Activated CD4-positive, alpha-beta T cell treated with anti-CD3 and anti-CD28 coated beads, Interleukin-10, Interleukin-2, amounts not matched to agents 100 ng/mL and 50 ng/mL, durations not matched to agents 16 hours and 8 hours (primary cell): ENCODE measurements at regions not wholly inside any gene's neighbourhood (a gene's known extent, or its start where the extent isn't known, plus 50 kb on each side); places are given as distances from the start of the nearest gene placed in this dataset.
"Not testable (repeated sequence)": the region's sequence is repeated elsewhere in the genome, so short reads cannot be mapped to it uniquely, and the experiment has no call there.

Experiments
- DNase-seq: peaks from one replicate; pipeline ENCODE4 v3.0.0-alpha.2; 2020

DNA sequence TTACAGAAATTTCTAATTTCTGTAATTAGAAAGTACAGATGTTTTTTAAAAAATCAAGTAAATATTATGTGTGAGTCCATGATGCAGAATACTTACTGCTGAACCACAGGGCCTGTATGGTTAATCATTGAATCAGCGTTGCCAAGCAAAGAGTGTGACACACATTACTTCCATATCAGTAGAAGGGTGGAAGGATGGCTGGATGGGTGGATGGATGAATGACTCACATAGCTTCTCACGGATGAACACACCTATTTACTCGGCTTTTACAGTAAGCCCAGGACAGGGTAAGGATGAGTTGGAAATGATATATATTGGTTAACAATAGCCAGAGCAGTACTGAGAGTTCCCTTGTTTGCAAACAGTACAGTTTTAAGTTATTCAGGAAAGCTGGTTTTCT, 495.9 kb upstream of the RBFOX1 start:
- no peak for DNase-seq

- DNase-seq: no peak
Measured at GRCh38 chr16:6835941-6836340, 496.7 kb upstream of the RBFOX1 start.

DNA sequence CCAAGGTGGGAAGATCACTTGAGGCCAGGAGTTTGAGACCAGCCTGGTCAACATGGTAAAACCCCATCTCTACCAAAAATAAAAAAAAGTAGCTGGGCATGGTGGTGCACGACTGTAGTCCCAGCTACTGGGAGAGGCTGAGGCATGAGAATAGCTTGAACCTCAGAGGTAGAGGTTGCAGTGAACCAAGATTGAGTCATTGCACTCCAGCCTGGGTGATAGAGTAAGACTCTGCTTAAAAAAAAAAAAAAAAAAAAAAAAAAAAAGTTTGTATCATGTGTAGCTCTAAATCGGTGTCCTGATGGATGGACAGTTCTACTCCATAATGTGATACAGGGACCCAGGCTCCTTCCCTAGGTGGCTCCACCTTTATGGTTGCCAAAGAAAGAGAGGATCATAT, 497.1 kb upstream of the RBFOX1 start:
- no peak for DNase-seq

DNA sequence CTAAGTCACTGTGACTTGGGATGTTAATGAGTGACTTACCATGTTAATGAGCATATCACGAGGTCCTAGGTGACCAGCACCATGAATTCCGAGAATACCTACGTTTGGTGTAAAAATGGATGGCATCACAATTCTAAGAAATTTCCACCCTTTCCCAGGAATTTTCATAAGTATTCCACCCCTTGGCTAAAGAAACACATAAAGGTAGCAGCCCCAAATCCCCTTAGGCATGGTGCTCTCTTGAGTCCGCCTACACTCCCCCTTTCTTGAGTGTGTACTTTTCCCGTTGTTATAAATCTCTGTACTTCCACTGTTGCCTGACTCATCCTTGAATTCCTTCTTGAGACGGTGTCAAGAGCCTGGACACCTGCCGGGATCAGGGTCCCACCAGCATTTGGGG, 504.0 kb upstream of the RBFOX1 start:
- no peak for DNase-seq

DNA sequence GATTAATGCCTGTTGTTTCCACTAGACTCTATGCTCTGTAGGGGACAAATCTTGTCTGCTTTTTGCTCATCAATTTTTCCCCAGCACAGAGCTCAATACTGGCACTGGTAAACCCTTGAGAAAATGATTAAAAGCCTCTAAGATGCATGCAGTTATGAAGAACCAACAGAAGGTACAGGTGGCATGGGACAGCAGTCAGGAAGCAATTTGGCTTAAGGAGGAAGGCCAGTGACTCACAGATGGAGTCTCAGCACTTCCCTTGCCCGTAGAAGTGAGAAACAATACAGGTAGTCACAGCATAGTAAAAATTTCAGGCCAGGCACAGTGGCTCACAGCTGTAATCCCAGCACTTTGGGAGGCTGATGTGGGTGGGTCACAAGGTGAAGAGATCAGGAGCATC, 504.7 kb upstream of the RBFOX1 start:
- no peak for DNase-seq

GRCh38 chr16:6827267-6827666, 505.4 kb upstream of the RBFOX1 start:
- no peak for DNase-seq

DNA sequence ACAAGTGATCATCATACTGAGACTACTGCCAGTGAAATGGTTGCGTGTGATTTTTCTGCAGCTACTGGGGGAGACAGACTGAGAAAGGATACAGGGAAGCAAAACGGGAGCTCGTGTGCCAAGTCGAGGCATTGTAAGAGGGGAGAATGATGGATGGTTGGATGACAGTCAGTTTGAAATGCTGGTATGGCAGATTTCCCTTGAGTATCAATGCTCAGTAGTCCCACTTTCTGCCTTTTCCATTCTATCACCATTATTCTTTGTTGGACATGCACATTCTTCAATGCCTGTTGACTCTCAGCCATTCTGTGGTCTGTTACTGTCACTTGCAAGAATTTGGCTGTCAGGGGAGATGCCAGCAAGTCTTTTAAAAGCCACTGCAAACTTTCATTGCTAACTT, 510.6 kb upstream of the RBFOX1 start:
- DNase-seq: no peak

DNA sequence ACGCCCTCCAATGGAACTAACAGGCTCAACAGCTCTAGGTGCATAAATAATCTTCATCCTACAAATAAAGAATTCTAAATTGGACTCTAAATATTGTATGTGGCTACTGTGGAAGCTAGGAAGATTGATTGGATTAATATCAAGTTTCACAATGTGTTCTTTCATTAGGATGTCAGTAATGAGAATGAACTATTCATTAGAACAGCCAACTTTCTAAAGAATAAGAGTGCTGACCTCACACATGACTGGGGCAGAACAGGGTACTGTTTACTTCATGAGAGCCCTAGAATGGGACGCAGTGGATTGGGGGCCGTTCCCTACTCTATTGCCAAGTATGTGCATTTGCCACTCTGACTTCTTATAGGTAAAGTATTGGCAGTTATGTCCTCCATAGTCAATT, 528.2 kb upstream of the RBFOX1 start:
- DNase-seq: no peak

DNA sequence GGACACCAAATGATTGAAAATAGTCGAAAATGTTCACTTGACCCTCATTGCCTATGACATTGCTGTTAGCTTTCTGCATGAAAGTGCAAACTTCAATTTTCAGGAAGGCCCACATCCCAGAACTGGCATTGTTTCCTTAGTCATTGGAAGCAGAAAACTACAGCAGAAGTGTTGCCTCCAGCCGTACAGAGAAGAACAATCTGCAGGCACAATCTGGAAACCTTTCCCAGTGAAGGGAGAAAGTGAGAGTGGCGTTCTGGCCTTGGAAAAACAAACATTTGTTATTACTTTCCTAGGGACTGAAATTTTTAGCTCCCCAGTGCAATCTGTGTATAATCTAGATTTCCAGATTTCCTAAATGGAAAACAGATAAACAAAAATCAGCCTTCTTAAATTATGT, 529.5 kb upstream of the RBFOX1 start:
- DNase-seq: no peak

GRCh38 chr16:6797223-6797622, 535.4 kb upstream of the RBFOX1 start:
- DNase-seq: no peak

DNA sequence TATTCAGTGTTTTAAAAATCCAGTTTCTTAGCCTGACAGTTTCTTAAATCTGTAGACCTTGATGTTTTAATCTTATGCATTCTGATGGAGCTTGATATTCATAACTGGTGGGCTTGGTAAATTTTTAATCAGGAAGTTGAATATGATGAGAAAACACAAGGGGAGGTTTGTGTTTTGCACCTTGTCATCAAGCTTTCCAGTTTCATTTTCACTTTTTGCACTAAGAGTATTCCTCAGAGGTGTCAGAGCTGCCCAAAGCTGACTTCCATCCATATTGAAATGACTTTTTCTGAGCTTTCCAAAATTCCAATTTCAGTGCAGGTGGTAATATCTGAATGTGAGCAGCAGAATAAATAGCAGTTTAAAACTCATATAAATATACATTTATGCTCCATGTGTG, 555.0 kb upstream of the RBFOX1 start:
- no peak for DNase-seq

GRCh38 chr16:6775712-6776111, 556.9 kb upstream of the RBFOX1 start:
- no peak for DNase-seq

DNA sequence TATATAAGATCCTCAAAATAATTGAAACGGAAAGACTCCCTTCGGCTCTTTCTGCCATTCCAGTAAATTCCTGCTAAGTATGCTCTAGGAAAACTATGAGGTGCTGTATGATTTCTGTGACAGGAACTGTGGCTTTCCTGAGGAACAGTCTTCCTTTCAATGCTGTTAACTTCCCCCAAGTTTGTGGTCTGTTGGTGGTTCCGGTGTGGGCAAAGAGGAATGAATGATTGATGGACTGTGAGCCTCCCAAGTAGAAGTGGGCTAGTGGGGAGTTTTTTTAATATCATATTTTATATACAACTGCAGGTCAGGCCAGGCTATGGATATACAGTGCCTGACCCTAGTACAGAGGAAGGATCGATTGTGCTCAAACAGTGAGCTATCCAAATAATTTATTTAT, 560.7 kb upstream of the RBFOX1 start:
- no peak for DNase-seq

- DNase-seq: no peak
Measured at GRCh38 chr16:6753553-6753952, 579.1 kb upstream of the RBFOX1 start.

DNA sequence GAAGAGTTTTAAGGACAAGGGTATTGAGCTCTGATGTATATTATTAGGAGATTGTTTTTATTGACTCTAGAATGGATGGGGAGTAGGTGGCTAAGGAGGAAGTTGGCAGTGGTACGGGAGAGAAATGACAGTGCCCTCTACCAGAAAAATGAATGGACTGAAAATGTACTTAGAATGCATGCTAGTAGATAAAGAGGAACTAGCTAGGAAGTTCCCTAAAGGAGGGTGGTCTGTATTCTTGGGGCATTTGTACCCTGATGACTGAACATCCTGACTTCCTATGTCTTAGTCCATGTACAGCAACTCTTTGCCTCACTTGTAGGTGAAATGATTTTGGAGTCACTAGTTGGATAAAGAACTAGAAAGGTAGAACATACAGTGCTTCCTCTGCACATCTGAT, 581.5 kb upstream of the RBFOX1 start:
- no peak for DNase-seq

- no peak for DNase-seq
Measured at GRCh38 chr16:6749698-6750097, 582.9 kb upstream of the RBFOX1 start.

DNA sequence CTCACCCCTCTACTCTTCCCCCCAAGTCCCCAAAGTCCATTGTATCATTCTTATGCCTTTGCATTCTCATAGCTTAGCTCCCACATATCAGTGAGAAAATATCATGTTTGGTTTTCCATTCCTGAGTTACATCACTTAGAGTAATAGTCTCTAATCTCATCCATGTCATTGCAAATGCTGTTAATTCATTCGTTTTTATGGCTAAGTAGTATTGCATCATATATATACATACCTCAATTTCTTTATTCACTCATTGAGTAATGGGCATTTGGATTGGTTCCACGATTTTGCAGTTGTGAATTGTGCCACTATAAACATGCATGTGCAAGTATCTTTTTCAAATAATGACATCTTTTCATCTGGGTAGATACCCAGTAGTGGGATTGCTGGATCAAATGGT, 596.3 kb upstream of the RBFOX1 start:
- not testable (repeated sequence) for DNase-seq

DNA sequence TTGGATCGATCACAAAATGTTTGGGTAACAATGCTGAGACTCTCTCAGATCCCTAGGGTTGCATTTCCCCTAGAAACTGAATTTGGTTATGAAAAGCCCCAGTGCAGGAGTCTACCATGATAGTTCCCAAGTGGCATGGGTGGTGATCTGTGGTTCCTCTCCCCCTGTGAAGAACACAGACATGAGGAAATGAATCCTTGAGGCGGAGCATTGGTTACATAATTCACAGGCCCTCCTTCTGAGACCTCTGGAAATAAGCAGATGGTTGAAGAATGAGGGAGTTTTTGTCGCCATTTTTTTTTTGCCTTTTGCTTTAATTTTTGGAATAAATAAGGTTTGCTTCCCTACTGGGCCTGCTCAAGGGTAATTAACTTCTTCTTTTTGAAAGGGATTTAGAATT, 597.0 kb upstream of the RBFOX1 start:
- DNase-seq: no peak

DNA sequence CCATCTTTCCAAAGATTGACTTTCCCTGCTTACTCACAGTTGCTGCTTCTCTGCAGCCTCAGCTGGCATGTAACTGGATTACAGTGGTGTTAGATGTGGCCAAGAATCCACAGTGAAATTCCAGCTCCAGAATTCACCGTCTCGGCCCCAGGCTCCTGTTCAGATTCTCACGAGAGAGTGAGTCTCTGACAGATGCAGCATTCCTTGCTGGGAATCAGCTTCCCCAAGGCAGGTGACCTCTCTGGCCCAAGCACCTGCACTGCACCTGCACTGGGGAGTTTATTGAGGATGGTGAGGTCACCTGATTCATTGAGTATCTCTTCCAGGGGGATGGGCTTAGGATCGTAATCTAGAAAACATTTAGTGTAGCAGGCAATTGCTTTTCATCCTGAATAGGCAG, 600.5 kb upstream of the RBFOX1 start:
- DNase-seq: no peak

GRCh38 chr16:6728381-6728780, 604.3 kb upstream of the RBFOX1 start:
- DNase-seq: no peak

GRCh38 chr16:6726621-6727020, 606.0 kb upstream of the RBFOX1 start:
- no peak for DNase-seq

GRCh38 chr16:6725634-6726331, 606.9 kb upstream of the RBFOX1 start:
- no peak for DNase-seq

GRCh38 chr16:6725206-6725605, 607.4 kb upstream of the RBFOX1 start:
- not testable (repeated sequence) for DNase-seq

DNA sequence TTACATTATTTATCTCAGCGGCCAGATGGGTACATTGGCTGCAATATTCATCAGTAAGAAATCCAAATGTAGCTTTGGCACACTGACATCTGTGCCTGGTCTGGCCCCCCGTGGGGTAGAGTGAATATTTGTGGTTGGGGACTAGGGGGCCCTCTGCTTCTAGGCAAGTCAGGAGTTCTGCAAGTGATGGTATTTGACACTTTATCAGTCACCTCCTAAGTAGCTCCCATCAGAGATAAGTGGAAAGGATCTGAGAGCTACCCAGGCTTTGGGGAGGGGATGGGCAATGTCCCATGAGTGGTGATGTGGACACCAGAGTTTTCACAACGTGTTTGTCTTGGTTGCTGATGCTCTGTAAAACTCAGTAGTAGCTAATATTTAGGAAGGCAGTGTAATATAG, 609.9 kb upstream of the RBFOX1 start:
- no peak for DNase-seq

GRCh38 chr16:6714510-6714909, 618.1 kb upstream of the RBFOX1 start:
- no peak for DNase-seq

- DNase-seq: no peak
Measured at GRCh38 chr16:6709736-6710135, 622.9 kb upstream of the RBFOX1 start.
